ENCODE measurements at regions not wholly inside any gene's neighbourhood (a gene's known extent, or its start where the extent isn't known, plus 50 kb on each side); places are given as distances from the start of the nearest gene placed in this dataset.
"Not testable (repeated sequence)": the region's sequence is repeated elsewhere in the genome, so short reads cannot be mapped to it uniquely, and the experiment has no call there.

- H3K27me3 ChIP-seq (ENCODE audit: control insufficient read depth, insufficient read depth, low read length); H3K9me3 ChIP-seq (ENCODE audit: control insufficient read depth in 2 of 3, insufficient read depth in 1 of 3, low read length in 3 of 3); H3K4me1 ChIP-seq (ENCODE audit: control insufficient read depth in 2 of 3, insufficient read depth in 2 of 3, low read depth in 1 of 3, low read length in 3 of 3); H3K9ac ChIP-seq (ENCODE audit: low read length in 3 of 3); DNase-seq; FAIRE-seq; H3K36me3 ChIP-seq (ENCODE audit: control insufficient read depth in 2 of 3, insufficient read depth in 3 of 3, low read length in 3 of 3); intact Hi-C loops (cut with DNase I); H3K4me3 ChIP-seq (ENCODE audit: low read length in 3 of 3); H3K27ac ChIP-seq (ENCODE audit: low read depth in 2 of 2, low read length in 2 of 2): not testable (repeated sequence)
Measured at GRCh38 chr15:81870062-81870745, 175.6 kb downstream of the MEX3B start.

GRCh38 chr15:81869161-81869954 lies 176.5 kb downstream of the MEX3B start:
- Histone ChIP-seq H3K27me3 (ENCODE audit: control insufficient read depth, insufficient read depth, low read length) (no peaks in the 10 kb centered on the region), H3K4me1 (ENCODE audit: control insufficient read depth in 2 of 3, insufficient read depth in 2 of 3, low read depth in 1 of 3, low read length in 3 of 3) (no peaks in the 10 kb centered on the region), H3K36me3 (ENCODE audit: control insufficient read depth in 2 of 3, insufficient read depth in 3 of 3, low read length in 3 of 3) (no peaks in the 10 kb centered on the region), H3K9ac (ENCODE audit: low read length in 3 of 3) (no peak overlapping the region), H3K4me3 (ENCODE audit: low read length in 3 of 3) (no peak overlapping the region), H3K9me3 (ENCODE audit: control insufficient read depth in 2 of 3, insufficient read depth in 1 of 3, low read length in 3 of 3) (no peaks in the 10 kb centered on the region), H3K27ac (ENCODE audit: low read depth in 2 of 2, low read length in 2 of 2) (no peak overlapping the region)
- DNase-seq (no peak), FAIRE-seq (no peak)
- intact Hi-C loops (cut with DNase I): no loop called here
- TF ChIP-seq CTCF (IDR thresholded peaks at IDR 0.05; ENCODE audit: borderline replicate concordance, extremely low read depth, insufficient read depth): no peak

- no peak for TF ChIP-seq CTCF (IDR thresholded peaks at IDR 0.05; ENCODE audit: borderline replicate concordance, extremely low read depth, insufficient read depth)
- Histone ChIP-seq H3K4me3 (ENCODE audit: low read length in 3 of 3) (no peak overlapping the region), H3K9me3 (ENCODE audit: control insufficient read depth in 2 of 3, insufficient read depth in 1 of 3, low read length in 3 of 3) (no peaks in the 10 kb centered on the region), H3K36me3 (ENCODE audit: control insufficient read depth in 2 of 3, insufficient read depth in 3 of 3, low read length in 3 of 3) (no peaks in the 10 kb centered on the region), H3K27ac (ENCODE audit: low read depth in 2 of 2, low read length in 2 of 2) (no peak overlapping the region), H3K4me1 (ENCODE audit: control insufficient read depth in 2 of 3, insufficient read depth in 2 of 3, low read depth in 1 of 3, low read length in 3 of 3) (no peaks in the 10 kb centered on the region), H3K27me3 (ENCODE audit: control insufficient read depth, insufficient read depth, low read length) (no peaks in the 10 kb centered on the region), H3K9ac (ENCODE audit: low read length in 3 of 3) (no peak overlapping the region)
- intact Hi-C loops (cut with DNase I): no loop called here
- no peak for DNase-seq
- no peak for FAIRE-seq
Measured at GRCh38 chr15:81865850-81866537, 179.8 kb downstream of the MEX3B start.

GRCh38 chr15:81863162-81863561 lies 182.7 kb downstream of the MEX3B start:
- intact Hi-C loops (cut with DNase I): no loop called here
- no peaks in the 10 kb centered on the region for H3K9me3 ChIP-seq (ENCODE audit: control insufficient read depth in 2 of 3, insufficient read depth in 1 of 3, low read length in 3 of 3)
- H3K27ac ChIP-seq (ENCODE audit: low read depth in 2 of 2, low read length in 2 of 2): no peak overlapping the region
- H3K4me1 ChIP-seq (ENCODE audit: control insufficient read depth in 2 of 3, insufficient read depth in 2 of 3, low read depth in 1 of 3, low read length in 3 of 3): no peaks in the 10 kb centered on the region
- no peaks in the 10 kb centered on the region for H3K36me3 ChIP-seq (ENCODE audit: control insufficient read depth in 2 of 3, insufficient read depth in 3 of 3, low read length in 3 of 3)
- FAIRE-seq (no peak), DNase-seq (no peak)
- H3K4me3 ChIP-seq (ENCODE audit: low read length in 3 of 3): no peak overlapping the region
- no peak for TF ChIP-seq CTCF (IDR thresholded peaks at IDR 0.05; ENCODE audit: borderline replicate concordance, extremely low read depth, insufficient read depth)
- no peaks in the 10 kb centered on the region for H3K27me3 ChIP-seq (ENCODE audit: control insufficient read depth, insufficient read depth, low read length)
- no peak overlapping the region for H3K9ac ChIP-seq (ENCODE audit: low read length in 3 of 3)

Data from kidney (tissue), 13 donors.